ENCODE measurements at regions not wholly inside any gene's neighbourhood (a gene's known extent, or its start where the extent isn't known, plus 50 kb on each side); places are given as distances from the start of the nearest gene placed in this dataset.
"Not testable (repeated sequence)": the region's sequence is repeated elsewhere in the genome, so short reads cannot be mapped to it uniquely, and the experiment has no call there.

DNA sequence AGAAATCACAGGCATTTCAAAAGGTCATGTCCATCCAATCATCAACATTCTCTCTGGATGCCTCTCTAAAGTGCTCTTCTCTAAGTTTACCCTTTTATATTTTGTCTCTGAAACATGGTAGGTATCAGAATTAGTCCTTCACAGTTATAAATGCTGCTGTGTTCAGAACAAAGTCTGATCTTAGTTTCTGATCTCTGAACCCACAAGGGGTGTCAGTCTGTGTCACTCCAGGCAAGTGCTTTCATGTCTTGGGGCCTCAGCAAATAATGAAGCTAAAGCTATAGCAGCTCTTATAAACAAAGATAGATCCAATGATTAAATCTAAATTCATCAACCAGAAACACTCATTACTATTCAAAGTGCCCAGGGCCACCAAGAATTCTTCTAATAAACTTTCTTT is 281.7 kb downstream of the BCL2L11 start:
- not testable (repeated sequence) for H2AK5ac ChIP-seq (ENCODE audit: low read depth, low read length); H2AFZ ChIP-seq (ENCODE audit: low read length); H3K18ac ChIP-seq (ENCODE audit: low read length); H3K27ac ChIP-seq (replicated peaks; ENCODE audit: low read length); H3K9me3 ChIP-seq (replicated peaks in 1 of 2; ENCODE audit: control insufficient read depth in 2 of 2, insufficient read depth in 1 of 2, low read depth in 1 of 2, low read length in 2 of 2); H2BK5ac ChIP-seq (ENCODE audit: low read length); H3K23ac ChIP-seq (ENCODE audit: low read depth, low read length, poor library complexity); H2BK12ac ChIP-seq (ENCODE audit: low read length); H4K8ac ChIP-seq (ENCODE audit: low read depth, low read length); H3K14ac ChIP-seq (ENCODE audit: low read length); DNase-seq (ENCODE audit: low spot score); H3K4ac ChIP-seq (ENCODE audit: low read length); H3K4me2 ChIP-seq (ENCODE audit: insufficient read depth, low read length, poor library complexity, severe bottlenecking); H3K27me3 ChIP-seq (ENCODE audit: control insufficient read depth in 3 of 3, insufficient read depth in 3 of 3, low read depth in 1 of 3, low read length in 3 of 3); H2BK120ac ChIP-seq (ENCODE audit: low read depth, low read length); H3K9ac ChIP-seq (ENCODE audit: low read depth, low read length, poor library complexity); H3K36me3 ChIP-seq (replicated peaks in 1 of 2; ENCODE audit: control insufficient read depth in 2 of 2, insufficient read depth in 2 of 2, low read length in 2 of 2); H2BK15ac ChIP-seq (ENCODE audit: low read length); H4K91ac ChIP-seq (ENCODE audit: low read depth, low read length, poor library complexity); H3K4me3 ChIP-seq (ENCODE audit: low read length in 2 of 2); H3K4me1 ChIP-seq (ENCODE audit: control insufficient read depth in 2 of 2, insufficient read depth in 1 of 2, low read depth in 1 of 2, low read length in 2 of 2); H3K79me1 ChIP-seq (ENCODE audit: low read depth, low read length)

- not testable (repeated sequence) for H3K14ac ChIP-seq (ENCODE audit: low read length); H2BK12ac ChIP-seq (ENCODE audit: low read length); H2AK5ac ChIP-seq (ENCODE audit: low read depth, low read length); H3K4me3 ChIP-seq (ENCODE audit: low read length in 2 of 2); H3K18ac ChIP-seq (ENCODE audit: low read length); H4K8ac ChIP-seq (ENCODE audit: low read depth, low read length); H3K27me3 ChIP-seq (ENCODE audit: control insufficient read depth in 3 of 3, insufficient read depth in 3 of 3, low read depth in 1 of 3, low read length in 3 of 3); H3K9me3 ChIP-seq (replicated peaks in 1 of 2; ENCODE audit: control insufficient read depth in 2 of 2, insufficient read depth in 1 of 2, low read depth in 1 of 2, low read length in 2 of 2); DNase-seq (ENCODE audit: low spot score); H2BK5ac ChIP-seq (ENCODE audit: low read length); H3K27ac ChIP-seq (replicated peaks; ENCODE audit: low read length); H2BK15ac ChIP-seq (ENCODE audit: low read length); H3K4me1 ChIP-seq (ENCODE audit: control insufficient read depth in 2 of 2, insufficient read depth in 1 of 2, low read depth in 1 of 2, low read length in 2 of 2); H2AFZ ChIP-seq (ENCODE audit: low read length); H3K36me3 ChIP-seq (replicated peaks in 1 of 2; ENCODE audit: control insufficient read depth in 2 of 2, insufficient read depth in 2 of 2, low read length in 2 of 2); H2BK120ac ChIP-seq (ENCODE audit: low read depth, low read length); H3K9ac ChIP-seq (ENCODE audit: low read depth, low read length, poor library complexity); H3K23ac ChIP-seq (ENCODE audit: low read depth, low read length, poor library complexity); H3K79me1 ChIP-seq (ENCODE audit: low read depth, low read length); H3K4me2 ChIP-seq (ENCODE audit: insufficient read depth, low read length, poor library complexity, severe bottlenecking); H4K91ac ChIP-seq (ENCODE audit: low read depth, low read length, poor library complexity); H3K4ac ChIP-seq (ENCODE audit: low read length)
- no CpG with 5 or more reads among the region's 2 CpGs for WGBS, 2 donors (ENCODE audit: extremely low coverage in 2 of 2, insufficient read length in 2 of 2, insufficient replicate concordance in 1 of 2)
These were observed 282.6 kb downstream of the BCL2L11 start for GRCh38 chr2:111403287-111403686.

GRCh38 chr2:111406616-111407015 is 285.9 kb downstream of the BCL2L11 start:
- H4K91ac ChIP-seq (ENCODE audit: low read depth, low read length, poor library complexity); H3K9me3 ChIP-seq (replicated peaks in 1 of 2; ENCODE audit: control insufficient read depth in 2 of 2, insufficient read depth in 1 of 2, low read depth in 1 of 2, low read length in 2 of 2): not testable (repeated sequence)
- WGBS, 2 donors (ENCODE audit: extremely low coverage in 2 of 2, insufficient read length in 2 of 2, insufficient replicate concordance in 1 of 2) = no CpG with 5 or more reads among the region's 1 CpG

GRCh38 chr2:111407632-111408194 is 287.0 kb downstream of the BCL2L11 start:
- WGBS, 2 donors (ENCODE audit: extremely low coverage in 2 of 2, insufficient read length in 2 of 2, insufficient replicate concordance in 1 of 2) = no CpG with 5 or more reads among the region's 11 CpGs
- H2BK15ac ChIP-seq (ENCODE audit: low read length); H3K9ac ChIP-seq (ENCODE audit: low read depth, low read length, poor library complexity); H3K23ac ChIP-seq (ENCODE audit: low read depth, low read length, poor library complexity); H4K91ac ChIP-seq (ENCODE audit: low read depth, low read length, poor library complexity); H2BK12ac ChIP-seq (ENCODE audit: low read length); H2BK5ac ChIP-seq (ENCODE audit: low read length); H3K9me3 ChIP-seq (replicated peaks in 1 of 2; ENCODE audit: control insufficient read depth in 2 of 2, insufficient read depth in 1 of 2, low read depth in 1 of 2, low read length in 2 of 2); H4K8ac ChIP-seq (ENCODE audit: low read depth, low read length); H3K4me2 ChIP-seq (ENCODE audit: insufficient read depth, low read length, poor library complexity, severe bottlenecking); H3K4me1 ChIP-seq (ENCODE audit: control insufficient read depth in 2 of 2, insufficient read depth in 1 of 2, low read depth in 1 of 2, low read length in 2 of 2); DNase-seq (ENCODE audit: low spot score); H2BK120ac ChIP-seq (ENCODE audit: low read depth, low read length); H3K4ac ChIP-seq (ENCODE audit: low read length); H3K27me3 ChIP-seq (ENCODE audit: control insufficient read depth in 3 of 3, insufficient read depth in 3 of 3, low read depth in 1 of 3, low read length in 3 of 3); H3K18ac ChIP-seq (ENCODE audit: low read length); H2AFZ ChIP-seq (ENCODE audit: low read length); H3K79me1 ChIP-seq (ENCODE audit: low read depth, low read length); H3K36me3 ChIP-seq (replicated peaks in 1 of 2; ENCODE audit: control insufficient read depth in 2 of 2, insufficient read depth in 2 of 2, low read length in 2 of 2); H3K27ac ChIP-seq (replicated peaks; ENCODE audit: low read length); H2AK5ac ChIP-seq (ENCODE audit: low read depth, low read length); H3K14ac ChIP-seq (ENCODE audit: low read length); H3K4me3 ChIP-seq (ENCODE audit: low read length in 2 of 2): not testable (repeated sequence)

More at GRCh38 chr2:111406616-111407015, 285.9 kb downstream of the BCL2L11 start:
- not testable (repeated sequence) for H3K36me3 ChIP-seq (replicated peaks in 1 of 2; ENCODE audit: control insufficient read depth in 2 of 2, insufficient read depth in 2 of 2, low read length in 2 of 2); H3K9ac ChIP-seq (ENCODE audit: low read depth, low read length, poor library complexity); H3K4me1 ChIP-seq (ENCODE audit: control insufficient read depth in 2 of 2, insufficient read depth in 1 of 2, low read depth in 1 of 2, low read length in 2 of 2); H3K14ac ChIP-seq (ENCODE audit: low read length); H2BK120ac ChIP-seq (ENCODE audit: low read depth, low read length); H2BK5ac ChIP-seq (ENCODE audit: low read length); DNase-seq (ENCODE audit: low spot score); H3K4me3 ChIP-seq (ENCODE audit: low read length in 2 of 2); H4K8ac ChIP-seq (ENCODE audit: low read depth, low read length); H3K79me1 ChIP-seq (ENCODE audit: low read depth, low read length); H2AK5ac ChIP-seq (ENCODE audit: low read depth, low read length); H3K27ac ChIP-seq (replicated peaks; ENCODE audit: low read length); H2BK15ac ChIP-seq (ENCODE audit: low read length); H3K23ac ChIP-seq (ENCODE audit: low read depth, low read length, poor library complexity); H2BK12ac ChIP-seq (ENCODE audit: low read length); H3K27me3 ChIP-seq (ENCODE audit: control insufficient read depth in 3 of 3, insufficient read depth in 3 of 3, low read depth in 1 of 3, low read length in 3 of 3); H3K4ac ChIP-seq (ENCODE audit: low read length); H2AFZ ChIP-seq (ENCODE audit: low read length); H3K4me2 ChIP-seq (ENCODE audit: insufficient read depth, low read length, poor library complexity, severe bottlenecking); H3K18ac ChIP-seq (ENCODE audit: low read length)

Measured in neuronal stem cell (in vitro differentiated cells).